ENCODE measurements at regions not wholly inside any gene's neighbourhood (a gene's known extent, or its start where the extent isn't known, plus 50 kb on each side); places are given as distances from the start of the nearest gene placed in this dataset.

DNA sequence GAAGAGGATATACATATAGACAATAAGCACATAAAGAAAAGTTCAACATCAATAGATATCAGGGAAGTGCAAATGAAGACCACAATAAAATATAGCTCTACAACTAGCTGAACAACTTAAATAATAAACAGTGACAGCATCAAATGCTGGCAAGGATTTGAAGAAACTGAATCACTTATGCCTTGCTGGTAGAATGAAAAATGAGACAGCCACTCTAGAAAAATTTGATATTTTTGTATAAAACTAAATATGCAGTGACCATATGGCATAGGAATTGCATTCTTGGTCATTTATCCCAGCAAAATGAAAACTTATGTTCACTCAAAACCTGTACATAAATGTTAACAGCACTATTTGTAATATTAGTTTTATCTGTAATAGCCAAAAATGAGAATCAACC lies 1102.0 kb downstream of the C4orf33 start:
- no peak for DNase-seq

DNA sequence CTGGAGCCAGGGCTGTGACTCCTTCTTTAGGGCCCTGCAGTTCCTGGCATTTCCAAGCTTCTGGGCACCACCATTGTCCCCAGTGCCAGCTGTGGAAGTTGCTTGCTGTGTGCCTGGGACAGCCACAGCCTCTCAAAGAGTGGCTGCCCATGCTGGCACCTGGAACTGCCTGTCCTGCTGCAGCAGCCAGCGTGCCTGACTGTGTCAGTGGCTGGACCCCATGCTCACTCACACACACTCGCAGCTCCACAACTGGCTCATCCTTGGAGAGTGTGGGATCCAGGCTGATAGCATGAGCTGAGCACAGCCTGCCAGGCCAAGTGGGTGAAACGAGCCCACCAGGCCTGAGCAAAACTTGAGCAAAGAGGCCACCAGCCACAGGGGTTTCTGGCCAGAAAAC lies 1107.6 kb downstream of the C4orf33 start:
- DNase-seq, result no peak

DNA sequence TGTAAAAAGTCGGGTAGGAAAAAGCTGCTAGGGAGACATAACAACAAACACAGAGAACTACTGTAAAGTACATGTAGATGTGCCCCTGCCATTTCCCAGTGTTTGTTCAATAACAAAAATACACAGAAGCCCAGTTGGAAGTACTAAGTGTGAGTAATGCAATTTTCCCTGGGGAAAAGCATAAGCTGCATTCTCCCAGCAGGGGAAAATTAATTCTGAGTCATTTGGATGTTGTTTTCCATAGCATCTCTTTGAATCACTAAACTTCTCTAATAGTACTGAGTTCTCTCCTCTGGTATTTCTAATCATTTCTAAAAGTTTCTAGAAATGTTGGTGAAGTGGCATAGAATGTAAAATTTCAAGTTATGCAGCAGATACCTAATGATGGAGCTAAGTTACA lies 1114.9 kb downstream of the C4orf33 start:
- no peak for DNase-seq

DNA sequence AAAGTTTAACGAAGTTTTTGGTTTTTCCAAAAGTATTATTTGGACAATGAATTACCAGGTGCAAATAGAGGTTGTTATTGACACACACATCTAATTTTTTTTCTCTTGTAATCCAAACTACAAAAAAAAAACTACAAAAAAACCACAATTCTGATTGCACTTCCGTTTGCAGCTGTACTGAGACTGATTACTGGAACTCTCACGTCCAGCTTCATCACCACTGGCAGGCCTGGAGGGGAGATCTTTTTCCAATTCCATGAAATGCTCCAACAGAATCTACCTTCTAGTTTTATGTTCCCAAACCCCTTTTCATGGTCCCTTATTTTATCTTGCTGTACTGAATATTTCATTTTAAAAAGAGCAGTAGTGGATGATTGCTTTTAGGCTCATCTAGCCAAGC lies 1118.3 kb downstream of the C4orf33 start:
- no peak for DNase-seq

DNA sequence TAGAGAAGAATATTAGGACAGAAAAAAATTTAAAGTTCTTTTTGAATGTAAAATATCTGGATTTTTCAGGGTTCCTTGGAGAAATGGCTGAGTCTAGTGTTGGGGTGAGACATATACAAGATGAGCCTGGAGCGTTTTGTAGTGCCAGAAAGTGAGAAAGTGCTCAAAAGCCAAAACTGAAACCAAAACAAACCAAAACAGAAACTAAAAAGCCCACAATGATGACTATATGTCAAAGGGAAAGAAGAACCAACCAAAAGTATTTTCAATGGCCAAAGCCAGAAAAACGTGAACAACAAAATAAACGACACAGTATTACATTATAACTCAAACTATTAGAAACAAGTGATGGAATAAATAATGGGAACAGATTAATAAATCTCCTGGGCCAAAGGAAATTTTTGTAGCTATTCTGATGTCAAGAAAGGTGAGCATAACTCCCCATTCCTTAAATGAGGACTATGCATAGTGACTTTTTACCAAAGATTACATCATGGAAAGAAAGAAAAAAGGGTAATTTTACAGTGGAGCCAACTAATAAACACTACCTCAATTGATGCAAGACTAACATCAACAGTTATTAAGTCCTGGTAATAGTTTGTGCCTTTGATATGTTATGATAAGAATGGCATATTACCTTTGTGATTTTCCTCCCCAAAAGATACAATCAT lies 1137.6 kb downstream of the C4orf33 start:
- DNase-seq, result no peak

DNA sequence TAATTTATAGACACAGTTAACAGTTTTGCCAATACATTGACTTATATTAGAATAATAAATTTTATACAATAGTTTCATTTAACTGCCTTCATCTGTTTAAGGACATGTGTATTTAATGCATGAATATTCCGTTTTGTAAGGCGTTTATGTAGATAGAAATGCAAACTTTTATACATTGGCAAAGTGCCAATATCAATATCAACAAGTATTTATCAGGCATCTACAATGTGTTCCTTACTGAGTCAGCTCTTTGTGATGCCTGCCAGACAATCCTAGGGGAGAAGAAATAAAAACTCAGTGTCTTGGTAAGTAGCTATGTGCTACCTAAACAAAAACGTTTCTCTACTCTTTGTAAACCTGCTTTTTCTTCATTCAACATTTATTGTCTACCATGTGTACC lies 1142.2 kb downstream of the C4orf33 start:
- DNase-seq, result no peak

DNA sequence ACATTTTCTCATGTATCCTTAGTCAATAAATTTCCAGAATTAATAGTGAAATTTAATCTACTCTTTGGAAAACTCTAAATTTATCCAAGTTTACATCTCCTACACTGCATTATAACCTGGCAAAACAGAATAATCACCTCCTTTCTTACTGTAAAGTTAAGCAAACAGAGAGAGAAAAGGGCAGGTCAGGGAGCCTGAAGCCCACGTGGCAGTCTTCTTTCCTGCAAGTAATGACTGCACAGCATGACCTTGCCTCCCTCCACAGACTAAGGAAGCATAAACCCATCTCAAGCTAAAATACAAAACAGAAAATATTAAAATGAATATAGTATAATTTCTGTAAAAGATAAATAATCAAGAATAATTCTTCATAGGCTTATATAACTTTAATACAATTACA lies 1153.0 kb downstream of the C4orf33 start:
- DNase-seq, result no peak

DNA sequence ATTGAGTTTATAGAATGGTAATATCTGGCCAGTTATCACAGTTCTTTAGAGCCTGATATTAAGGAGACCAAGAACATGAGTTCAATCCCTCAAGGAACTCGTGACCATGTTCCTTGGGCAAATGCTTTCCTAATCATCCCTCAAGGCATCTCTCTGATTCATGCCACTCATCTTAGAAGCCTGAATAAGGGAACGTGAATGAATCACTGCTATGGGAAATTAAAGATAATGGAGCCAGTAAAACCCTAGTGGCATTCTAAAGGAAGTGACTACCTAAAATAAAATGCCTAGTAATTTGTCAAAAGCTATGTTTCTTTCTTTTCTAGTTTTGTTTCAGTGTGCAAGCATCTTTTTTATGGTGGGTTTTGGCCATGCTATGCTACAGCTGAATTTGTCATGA lies 1161.3 kb downstream of the C4orf33 start:
- DNase-seq, result no peak

DNA sequence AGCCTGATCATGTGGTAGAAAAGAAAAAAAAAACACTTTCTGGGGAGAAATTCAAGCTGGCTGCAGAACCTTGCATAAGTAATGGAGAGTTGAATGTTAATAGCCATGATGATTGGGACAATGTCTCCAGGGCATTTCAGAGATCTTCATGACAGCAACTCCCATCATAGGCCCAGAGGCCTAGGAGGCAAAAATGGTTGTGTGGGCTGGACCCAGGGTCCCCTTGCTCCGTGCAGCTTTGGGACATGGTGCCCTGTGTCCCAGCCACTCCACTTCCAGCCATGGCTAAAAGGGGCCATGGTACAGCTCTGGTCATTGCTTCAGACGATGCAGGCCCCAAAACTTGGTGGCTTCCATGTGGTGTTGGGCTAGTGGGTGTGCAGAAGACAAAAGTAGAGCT lies 1170.9 kb downstream of the C4orf33 start:
- no peak for DNase-seq

DNA sequence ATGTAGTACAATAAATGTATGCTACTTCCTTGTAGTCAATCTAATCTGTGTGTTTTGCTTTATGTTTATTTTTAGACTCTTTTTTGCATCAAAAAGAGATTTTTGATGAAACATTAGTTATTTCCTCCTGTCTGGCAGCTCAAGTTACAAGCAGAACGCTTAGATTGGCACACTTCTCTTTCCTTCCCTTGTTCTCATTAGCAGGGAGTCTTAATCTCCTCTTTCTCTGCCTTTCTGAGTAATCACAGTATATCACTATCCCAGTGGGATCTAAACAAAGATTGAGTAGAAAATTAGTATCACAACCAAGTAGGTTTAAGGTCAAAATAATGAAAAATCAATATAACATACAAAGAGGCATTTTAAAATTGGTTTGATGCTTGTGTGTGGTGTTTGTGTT lies 1192.6 kb downstream of the C4orf33 start:
- no peak for DNase-seq

DNA sequence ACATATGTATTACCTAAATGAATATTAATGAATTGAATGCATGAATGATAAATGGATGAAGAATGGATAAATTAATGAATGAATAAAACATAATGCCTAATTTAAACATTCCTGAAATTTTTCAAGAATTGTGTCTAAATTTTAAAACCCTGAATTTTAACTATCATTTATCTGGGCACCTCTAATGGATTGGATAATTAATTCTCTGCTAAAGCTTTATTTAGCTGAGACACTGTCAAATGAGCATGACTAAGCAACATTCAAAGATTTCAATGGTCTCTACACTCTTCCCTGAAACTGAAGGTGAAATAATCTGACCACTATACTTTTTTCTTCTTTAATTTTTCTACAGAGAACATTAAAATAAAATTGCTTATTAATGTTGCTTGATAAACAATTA lies 1197.7 kb downstream of the C4orf33 start:
- DNase-seq, result no peak

DNA sequence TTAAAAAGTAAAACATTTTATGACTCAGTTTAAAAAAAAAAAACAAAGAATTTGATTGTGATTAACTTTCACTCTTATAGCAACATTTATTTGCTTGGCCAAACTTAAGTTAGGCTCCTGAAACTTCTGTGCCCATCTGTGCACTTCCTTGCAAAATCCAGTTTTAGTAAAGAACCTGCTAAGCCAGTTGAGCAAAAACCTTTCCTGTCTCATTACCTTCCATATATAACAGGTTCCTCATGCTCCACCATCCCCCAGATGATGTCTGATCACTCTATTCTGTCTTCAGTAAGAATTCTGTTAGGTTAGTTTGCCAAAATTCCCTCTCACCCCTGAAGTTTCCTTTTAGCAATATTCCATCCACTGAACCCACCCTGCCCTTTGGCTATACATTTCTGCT lies 1200.5 kb downstream of the C4orf33 start:
- no peak for DNase-seq

DNA sequence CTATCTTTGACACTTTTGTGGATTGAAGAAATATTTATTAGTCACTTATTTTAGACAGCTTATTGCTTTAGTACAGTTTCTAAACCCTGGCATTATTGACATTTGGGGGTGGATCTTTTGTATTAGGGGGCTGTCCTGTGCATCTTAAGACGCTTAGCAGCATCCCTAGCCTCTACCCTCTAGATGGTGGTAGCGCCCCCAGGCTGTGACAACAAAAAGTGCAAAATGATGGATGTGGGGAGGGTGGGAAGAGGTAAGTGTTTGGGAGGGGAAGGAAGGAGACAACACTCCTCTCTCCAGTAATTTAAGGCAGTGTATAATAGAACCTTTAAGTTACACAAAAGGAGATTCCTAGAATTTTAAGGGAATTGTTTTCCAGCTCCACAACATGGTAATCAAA lies 1210.6 kb downstream of the C4orf33 start:
- no peak for DNase-seq

DNA sequence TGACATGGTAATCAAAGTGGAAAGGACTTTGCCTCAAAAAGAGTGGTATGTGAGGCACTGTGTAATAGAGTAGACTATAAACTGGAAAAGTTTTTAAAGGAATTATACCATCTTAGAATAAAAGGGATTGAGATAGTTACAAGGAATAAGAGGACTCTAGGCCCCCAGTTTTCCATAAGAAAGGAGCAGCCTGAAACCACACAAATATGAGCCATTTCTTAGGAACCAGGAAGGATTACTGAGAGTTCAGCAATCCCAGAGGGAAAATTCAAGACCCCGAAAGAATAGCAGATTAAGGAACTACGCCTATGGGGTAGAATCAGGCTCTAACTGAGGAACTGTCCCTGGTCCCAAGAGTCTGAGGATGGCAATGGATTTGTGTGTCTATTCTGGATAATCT lies 1213.3 kb downstream of the C4orf33 start:
- no peak for DNase-seq

DNA sequence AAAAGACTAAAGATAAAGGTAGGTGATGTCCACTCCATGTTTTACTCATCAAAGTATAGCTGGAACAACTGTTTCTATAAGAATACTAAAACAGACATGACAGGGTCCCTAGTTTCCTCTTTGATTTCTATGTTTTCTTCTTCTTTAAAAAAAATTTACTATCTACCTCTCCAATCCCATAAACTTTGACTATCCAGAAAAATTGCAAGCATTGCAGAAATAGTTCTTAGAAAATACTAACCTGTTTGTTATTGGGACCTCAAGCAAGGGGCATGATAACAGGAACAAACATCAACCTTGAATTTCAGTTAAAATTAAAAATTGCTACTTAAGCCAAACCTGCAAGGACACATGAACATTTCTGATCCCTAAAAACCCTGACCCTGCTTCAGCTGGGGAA lies 1226.5 kb downstream of the C4orf33 start:
- no peak for DNase-seq

DNA sequence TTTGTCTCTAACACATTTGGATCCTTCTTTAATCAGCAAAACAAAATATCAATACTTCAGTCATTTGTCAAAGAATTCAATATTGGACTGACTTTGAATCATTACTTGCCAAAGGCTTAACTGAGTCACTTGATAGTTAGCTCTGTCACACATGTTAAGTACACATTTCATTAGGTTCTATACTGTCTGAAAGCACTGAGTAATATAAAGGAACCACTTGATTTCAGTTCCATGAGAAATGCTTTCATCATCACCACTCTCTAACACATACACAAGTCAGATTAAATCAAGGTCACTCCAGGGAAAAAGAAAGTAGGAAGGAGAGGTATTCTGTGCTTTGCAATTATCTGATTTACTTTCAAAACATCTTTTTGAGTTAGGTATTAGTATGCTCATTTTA lies 1233.1 kb downstream of the C4orf33 start:
- no peak for DNase-seq

DNA sequence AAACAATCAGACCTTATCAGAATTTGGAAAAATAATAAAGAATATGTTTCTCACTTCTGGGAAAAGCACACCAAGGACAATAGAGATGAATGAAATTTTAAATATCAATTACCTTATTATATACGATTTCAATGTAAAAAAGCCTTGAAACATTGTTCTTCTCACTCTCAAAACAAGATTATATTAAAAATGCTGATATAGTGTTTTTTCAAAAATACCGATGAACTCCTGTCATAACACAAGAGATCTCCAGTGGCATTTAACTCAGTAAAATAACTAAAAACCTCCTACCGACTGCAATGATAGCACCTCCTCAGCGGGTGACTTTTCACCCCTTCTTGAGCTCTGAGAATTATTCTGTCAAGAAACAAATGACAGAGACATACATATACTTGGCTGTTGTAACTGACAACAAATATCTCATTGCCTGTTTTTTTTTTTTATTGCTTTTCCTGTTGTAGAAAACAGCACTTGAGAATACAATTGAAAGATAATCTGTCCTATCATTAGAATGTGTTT lies 1237.3 kb downstream of the C4orf33 start:
- no peak for DNase-seq

DNA sequence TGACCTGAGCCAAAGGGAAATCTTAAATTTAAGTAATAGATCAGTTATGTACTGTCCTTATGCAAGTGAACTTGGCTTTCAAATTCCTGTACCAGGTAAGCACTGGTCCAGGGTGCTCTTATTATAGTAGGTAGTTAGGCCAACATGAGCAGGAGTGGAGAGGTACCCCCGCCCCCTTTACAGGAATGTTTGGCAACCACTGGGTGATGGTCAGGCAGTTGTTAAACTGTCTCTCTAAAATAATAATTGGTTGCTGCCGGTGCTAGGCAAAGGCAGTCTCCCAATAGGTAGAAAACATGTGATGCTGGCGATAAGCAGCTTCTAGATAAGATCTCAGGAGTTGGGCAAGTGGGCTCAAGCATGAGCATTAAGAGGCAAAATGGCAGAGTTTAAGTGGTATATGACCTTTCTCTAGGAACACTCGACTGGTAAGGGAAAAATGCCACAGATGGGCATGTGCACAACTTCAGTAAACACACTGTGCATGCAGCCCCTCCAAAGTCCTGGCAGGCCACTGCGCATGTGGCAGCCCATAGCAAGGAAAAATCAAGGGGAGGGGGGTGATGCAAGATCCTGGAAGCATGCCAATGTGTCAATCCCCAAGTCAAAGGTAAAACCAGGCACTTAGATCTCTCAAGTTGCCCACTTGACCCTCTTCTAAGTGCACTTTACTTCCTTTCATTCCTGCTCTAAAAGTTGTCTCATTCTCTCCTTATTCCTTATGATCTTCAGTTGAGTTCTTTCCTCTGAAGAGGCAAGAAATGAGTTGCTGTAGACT lies 1239.7 kb downstream of the C4orf33 start:
- no peak for DNase-seq

DNA sequence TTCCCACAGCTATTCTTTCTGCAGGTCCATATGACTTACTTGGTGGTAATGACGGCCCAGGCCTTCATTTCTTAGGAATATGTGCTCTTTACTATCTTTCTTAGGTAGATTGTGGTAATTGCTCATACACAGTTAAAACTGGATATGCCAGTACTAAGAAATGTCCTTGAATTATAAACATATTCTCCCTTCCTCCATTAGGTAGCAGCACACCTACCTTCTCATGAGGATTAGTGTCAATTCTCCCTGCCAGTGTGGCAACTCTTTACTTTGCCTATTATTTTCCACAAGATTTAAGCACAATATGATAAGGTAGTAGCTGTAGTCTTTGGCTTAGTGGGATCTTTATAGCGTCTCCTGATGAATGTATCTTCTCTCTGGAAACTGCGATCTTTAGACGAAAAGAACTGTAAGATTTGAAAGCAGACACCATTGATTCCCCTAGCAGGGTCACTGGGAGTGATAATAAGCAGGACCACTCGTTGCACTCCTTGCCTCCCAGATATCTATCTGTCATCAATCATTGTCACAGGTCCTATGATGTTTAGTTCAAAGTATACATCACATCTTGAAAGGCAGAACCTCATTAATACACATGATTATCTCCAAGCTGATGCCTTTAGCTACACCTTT lies 1240.7 kb downstream of the C4orf33 start:
- no peak for DNase-seq

DNA sequence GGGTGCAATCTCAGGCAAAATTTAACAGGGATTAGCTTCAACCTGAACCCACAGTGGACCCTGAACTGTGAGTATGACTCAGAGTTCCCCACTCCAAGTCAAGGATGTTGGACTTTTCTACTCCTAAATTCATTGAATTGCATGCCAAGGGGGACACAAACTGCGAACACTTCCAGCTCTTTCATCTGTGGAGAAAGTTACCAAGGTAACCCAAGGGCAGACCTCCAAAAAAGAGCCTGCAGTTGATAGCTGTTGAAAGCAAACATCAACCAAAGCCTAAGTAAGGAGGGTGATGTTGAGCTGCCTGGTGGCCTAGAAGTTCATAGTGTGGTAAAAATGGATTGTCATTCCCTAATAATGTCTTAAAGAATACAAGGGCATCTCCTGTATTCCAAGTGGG lies 1242.9 kb downstream of the C4orf33 start:
- no peak for DNase-seq

DNA sequence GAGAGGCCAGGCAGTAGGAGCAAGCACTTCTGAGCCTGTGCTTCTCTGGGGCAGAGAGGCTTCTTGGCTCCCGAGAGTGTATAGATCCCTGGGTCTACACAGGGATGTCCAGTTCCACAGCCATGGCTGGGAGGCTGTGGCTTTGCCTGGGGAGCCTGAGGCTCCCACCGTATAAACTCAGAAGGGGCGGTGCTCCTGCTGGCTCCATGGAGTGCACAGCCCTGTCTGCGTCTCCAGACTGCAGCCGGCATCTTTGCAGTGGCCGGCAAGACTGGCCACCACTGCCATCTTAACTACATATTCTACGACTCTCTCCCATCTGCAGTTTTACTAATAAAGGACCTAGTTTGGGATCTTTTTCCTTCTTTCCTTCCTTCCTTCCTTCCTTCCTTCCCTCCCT lies 1253.8 kb downstream of the C4orf33 start:
- DNase-seq, result no peak

DNA sequence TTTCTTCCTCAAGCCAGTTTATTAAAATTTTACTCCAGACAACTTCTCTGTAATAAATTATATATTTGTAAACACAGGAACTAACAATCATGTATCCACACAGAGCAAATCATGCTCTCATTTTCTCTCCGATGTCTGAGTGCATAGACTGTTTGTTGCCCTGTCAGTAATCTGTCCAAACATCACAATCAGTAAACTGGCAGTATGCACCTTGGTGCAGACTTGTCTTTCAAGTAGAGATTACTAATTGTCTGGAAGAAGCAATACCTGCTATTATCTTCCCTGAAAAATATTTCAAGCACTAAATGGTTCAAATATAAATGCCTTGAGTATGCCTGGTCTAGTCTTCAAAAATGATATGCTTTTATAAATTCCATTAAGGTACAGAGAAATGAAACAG lies 1260.9 kb downstream of the C4orf33 start:
- no peak for DNase-seq

DNA sequence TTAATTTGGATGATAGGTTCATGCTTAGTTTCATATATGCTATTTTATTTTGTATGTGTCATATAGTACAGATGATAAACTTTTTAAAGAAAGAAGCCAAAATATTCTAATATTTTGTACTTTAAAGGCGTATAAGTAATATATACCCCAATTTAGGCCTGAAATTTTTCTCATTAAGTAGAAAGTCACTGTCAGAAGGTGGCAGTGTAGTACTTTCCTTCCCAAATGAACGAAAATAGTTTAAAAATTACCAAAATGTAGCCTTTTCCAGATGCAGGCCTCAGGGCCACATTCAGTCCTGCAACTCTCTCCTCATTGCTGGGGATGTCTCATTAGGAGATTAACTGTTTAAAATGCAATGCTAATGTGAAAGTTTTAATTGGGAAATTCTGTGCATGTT lies 1263.6 kb downstream of the C4orf33 start:
- DNase-seq, result peak; percentile 4

DNA sequence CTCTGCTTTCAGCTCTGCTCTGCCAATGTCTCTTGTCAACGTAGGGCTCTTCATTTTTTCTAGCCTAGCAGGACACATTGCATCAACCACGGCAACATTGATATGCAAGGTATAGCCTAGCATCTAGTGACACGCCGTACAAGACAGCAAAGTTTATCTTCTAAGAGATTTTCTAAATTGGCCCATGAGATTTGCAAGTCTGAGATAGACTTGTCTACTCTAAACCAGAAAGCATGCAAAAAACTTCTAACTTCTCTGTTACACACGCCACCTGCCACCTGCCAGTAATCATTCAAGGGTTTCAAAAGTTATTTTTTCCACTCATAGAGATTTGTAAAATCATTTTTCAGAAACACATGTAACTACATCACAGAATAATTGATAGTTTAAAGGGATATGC lies 1265.7 kb downstream of the C4orf33 start:
- no peak for DNase-seq

Data from hindlimb muscle (tissue), 1 donor.